ENCODE measurements at regions not wholly inside any gene's neighbourhood (a gene's known extent, or its start where the extent isn't known, plus 50 kb on each side); places are given as distances from the start of the nearest gene placed in this dataset.

- Mint-ChIP-seq H3K9me3 (ENCODE audit: low read depth) (no peaks in the 10 kb centered on the region), H3K4me3 (ENCODE audit: low read depth) (no peak overlapping the region), H3K27me3 (no peaks in the 10 kb centered on the region), H3K36me3 (ENCODE audit: insufficient read depth) (no peaks in the 10 kb centered on the region), H3K27ac (no peak overlapping the region), H3K4me1 (ENCODE audit: low read depth) (no peaks in the 10 kb centered on the region)
- TF ChIP-seq, protein P1, sequence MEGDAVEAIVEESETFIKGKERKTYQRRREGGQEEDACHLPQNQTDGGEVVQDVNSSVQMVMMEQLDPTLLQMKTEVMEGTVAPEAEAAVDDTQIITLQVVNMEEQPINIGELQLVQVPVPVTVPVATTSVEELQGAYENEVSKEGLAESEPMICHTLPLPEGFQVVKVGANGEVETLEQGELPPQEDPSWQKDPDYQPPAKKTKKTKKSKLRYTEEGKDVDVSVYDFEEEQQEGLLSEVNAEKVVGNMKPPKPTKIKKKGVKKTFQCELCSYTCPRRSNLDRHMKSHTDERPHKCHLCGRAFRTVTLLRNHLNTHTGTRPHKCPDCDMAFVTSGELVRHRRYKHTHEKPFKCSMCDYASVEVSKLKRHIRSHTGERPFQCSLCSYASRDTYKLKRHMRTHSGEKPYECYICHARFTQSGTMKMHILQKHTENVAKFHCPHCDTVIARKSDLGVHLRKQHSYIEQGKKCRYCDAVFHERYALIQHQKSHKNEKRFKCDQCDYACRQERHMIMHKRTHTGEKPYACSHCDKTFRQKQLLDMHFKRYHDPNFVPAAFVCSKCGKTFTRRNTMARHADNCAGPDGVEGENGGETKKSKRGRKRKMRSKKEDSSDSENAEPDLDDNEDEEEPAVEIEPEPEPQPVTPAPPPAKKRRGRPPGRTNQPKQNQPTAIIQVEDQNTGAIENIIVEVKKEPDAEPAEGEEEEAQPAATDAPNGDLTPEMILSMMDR (IDR thresholded peaks at IDR 0.05; ENCODE audit: unreplicated experiment) = no peak
- DNase-seq (ENCODE audit: low spot score, unreplicated experiment) = no peak
These were observed 70.5 kb upstream of the AHR start for GRCh38 chr7:17227766-17228490.

DNA sequence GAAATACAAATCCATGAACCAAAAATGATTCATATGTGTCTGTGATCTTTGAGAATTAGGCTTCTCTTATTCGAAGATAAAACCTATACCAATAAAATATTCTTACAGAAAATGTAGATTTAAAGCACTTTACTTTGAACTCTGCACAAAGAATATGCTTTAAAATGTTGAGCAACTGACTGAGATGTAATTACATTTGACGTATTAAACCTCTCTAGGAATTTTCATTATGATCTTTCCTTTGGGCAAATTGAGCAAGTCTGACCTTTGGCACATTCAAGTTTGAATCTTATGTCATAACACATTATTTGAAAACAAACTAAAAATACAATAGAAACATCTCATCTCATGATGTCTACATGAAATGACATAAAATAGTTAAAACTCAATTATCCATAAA lies 69.2 kb upstream of the AHR start:
- no peaks in the 10 kb centered on the region for H3K36me3 Mint-ChIP-seq (ENCODE audit: insufficient read depth)
- TF ChIP-seq, protein P1 (IDR thresholded peaks at IDR 0.05; ENCODE audit: unreplicated experiment) = no peak
- no peaks in the 10 kb centered on the region for H3K9me3 Mint-ChIP-seq (ENCODE audit: low read depth)
- DNase-seq (ENCODE audit: low spot score, unreplicated experiment) = no peak
- H3K27me3 Mint-ChIP-seq = no peaks in the 10 kb centered on the region
- no peaks in the 10 kb centered on the region for H3K4me1 Mint-ChIP-seq (ENCODE audit: low read depth)
- H3K4me3 Mint-ChIP-seq (ENCODE audit: low read depth) = no peak overlapping the region
- H3K27ac Mint-ChIP-seq = no peak overlapping the region

GRCh38 chr7:17230099-17230807 lies 68.2 kb upstream of the AHR start:
- Mint-ChIP-seq H3K9me3 (ENCODE audit: low read depth) (no peaks in the 10 kb centered on the region), H3K4me3 (ENCODE audit: low read depth) (no peak overlapping the region), H3K27me3 (no peaks in the 10 kb centered on the region), H3K4me1 (ENCODE audit: low read depth) (no peaks in the 10 kb centered on the region), H3K27ac (no peak overlapping the region), H3K36me3 (ENCODE audit: insufficient read depth) (no peaks in the 10 kb centered on the region)
- TF ChIP-seq, protein P1 (IDR thresholded peaks at IDR 0.05; ENCODE audit: unreplicated experiment) = no peak
- no peak for DNase-seq (ENCODE audit: low spot score, unreplicated experiment)

DNA sequence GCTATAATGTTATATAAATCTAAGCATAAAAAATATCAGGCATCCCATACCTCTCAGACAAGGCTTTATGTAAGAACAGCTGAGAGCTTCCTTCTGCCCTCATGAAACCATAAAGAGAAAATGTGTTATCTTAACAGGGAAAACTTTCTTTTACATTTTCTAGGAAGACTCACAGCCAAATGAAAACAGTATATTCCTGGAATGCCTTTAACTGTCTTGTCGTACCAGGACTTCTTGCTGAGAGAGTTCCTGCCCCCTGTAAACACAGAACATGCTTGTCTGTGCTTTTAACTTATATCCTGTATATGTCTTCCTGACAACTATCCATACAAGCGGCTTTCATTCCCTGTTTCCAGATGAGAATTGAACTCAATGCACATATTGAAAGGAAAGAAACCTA lies 64.8 kb upstream of the AHR start:
- Mint-ChIP-seq H3K27me3 (peaks cover 12% of the 10 kb centered on the region), H3K36me3 (ENCODE audit: insufficient read depth) (no peaks in the 10 kb centered on the region), H3K4me1 (ENCODE audit: low read depth) (no peaks in the 10 kb centered on the region), H3K9me3 (ENCODE audit: low read depth) (no peaks in the 10 kb centered on the region), H3K27ac (no peak overlapping the region), H3K4me3 (ENCODE audit: low read depth) (no peak overlapping the region)
- TF ChIP-seq, protein P1 (IDR thresholded peaks at IDR 0.05; ENCODE audit: unreplicated experiment) = no peak
- no peak for DNase-seq (ENCODE audit: low spot score, unreplicated experiment)

DNA sequence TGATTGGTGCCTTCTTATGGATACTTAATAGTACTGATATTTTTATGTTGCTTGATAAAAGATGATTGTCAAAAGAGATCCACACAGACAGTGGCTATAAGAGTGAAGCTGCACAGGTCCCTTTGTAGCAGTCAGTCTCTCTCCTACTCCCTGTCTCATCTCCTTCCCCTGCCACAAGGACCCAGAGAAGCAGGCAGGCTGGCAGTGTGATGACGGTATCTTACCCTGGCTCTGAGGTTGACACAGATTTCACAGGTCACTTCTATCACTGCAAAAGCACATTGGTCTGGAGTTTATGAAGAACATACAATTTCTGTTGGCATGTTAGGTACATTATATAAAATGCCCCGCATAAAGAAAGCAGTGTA lies 64.4 kb upstream of the AHR start:
- no peak overlapping the region for H3K27ac Mint-ChIP-seq
- no peaks in the 10 kb centered on the region for H3K36me3 Mint-ChIP-seq (ENCODE audit: insufficient read depth)
- DNase-seq (ENCODE audit: low spot score, unreplicated experiment) = no peak
- H3K9me3 Mint-ChIP-seq (ENCODE audit: low read depth) = no peaks in the 10 kb centered on the region
- TF ChIP-seq, protein P1 (IDR thresholded peaks at IDR 0.05; ENCODE audit: unreplicated experiment) = no peak
- peaks cover 12% of the 10 kb centered on the region for H3K27me3 Mint-ChIP-seq
- H3K4me3 Mint-ChIP-seq (ENCODE audit: low read depth) = no peak overlapping the region
- H3K4me1 Mint-ChIP-seq (ENCODE audit: low read depth) = peaks cover under 1% of the 10 kb centered on the region
